ENCODE measurements at regions not wholly inside any gene's neighbourhood (a gene's known extent, or its start where the extent isn't known, plus 50 kb on each side); places are given as distances from the start of the nearest gene placed in this dataset.

- TF ChIP-seq GATA3 (IDR thresholded peaks at IDR 0.05; ENCODE audit: low read depth, low read length) (no peak), GATA2 (IDR thresholded peaks at IDR 0.05; ENCODE audit: low read depth, low read length) (no peak)
Observed at GRCh38 chr17:33701910-33702309, 408.8 kb upstream of the ASIC2 start.
